SK-N-SH treated with all-trans-retinoic acid at 6 μM for 48 hours (cell line): ENCODE measurements at regions not wholly inside any gene's neighbourhood (a gene's known extent, or its start where the extent isn't known, plus 50 kb on each side); places are given as distances from the start of the nearest gene placed in this dataset.

ENCODE experiments used
- ATAC-seq: fragments of 200-7000 bp; cut with Tn5 transposase; 3 replicates; pipeline ENCODE4 v1.9.1; 2020; ENCODE audit warnings: mild to moderate bottlenecking, moderate library complexity
- ARNTL ChIP-seq: fragments of 450-650 bp; formaldehyde crosslinking; IDR thresholded peaks from 2 replicates; pipeline ENCODE4 v1.5.0; 2020; ENCODE audit warnings: low read depth, mild to moderate bottlenecking, moderate library complexity, borderline replicate concordance
- BACH2 ChIP-seq: fragments of 250-450 bp; sonication (Bioruptor Pico); IDR thresholded peaks from 2 replicates; pipeline ENCODE4 v1.9.0; 2021; ENCODE audit warnings: mild to moderate bottlenecking, borderline replicate concordance
- CREB5 ChIP-seq: fragments of 250-450 bp; sonication (Bioruptor Pico); IDR thresholded peaks from 2 replicates; pipeline ENCODE4 v1.5.1; 2020; ENCODE audit warnings: low read depth, mild to moderate bottlenecking, moderate library complexity
- CSDC2 ChIP-seq: fragments of 250-450 bp; sonication (Bioruptor Pico); IDR thresholded peaks from 2 replicates; pipeline ENCODE4 v1.5.0; 2020; ENCODE audit warnings: mild to moderate bottlenecking, moderate library complexity
- CSRNP3 ChIP-seq: fragments of 250-450 bp; sonication (Bioruptor Pico); IDR thresholded peaks from 2 replicates; pipeline ENCODE4 v1.5.1; 2021; ENCODE audit warnings: mild to moderate bottlenecking, moderate library complexity
- ESRRG ChIP-seq: fragments of 250-450 bp; sonication (Bioruptor Pico); IDR thresholded peaks from 2 replicates; pipeline ENCODE4 v1.6.1; 2021; ENCODE audit warnings: mild to moderate bottlenecking
- GLIS3 ChIP-seq: fragments of 250-450 bp; sonication (Bioruptor Pico); IDR thresholded peaks from 2 replicates; pipeline ENCODE4 v1.5.0; 2020; ENCODE audit warnings: mild to moderate bottlenecking, moderate library complexity
- ISL1 ChIP-seq: fragments of 250-450 bp; sonication (Bioruptor Pico); IDR thresholded peaks from 2 replicates; pipeline ENCODE4 v2.1.2; 2022; ENCODE audit warnings: mild to moderate bottlenecking, moderate library complexity
- OSR1 ChIP-seq: fragments of 250-450 bp; sonication (Bioruptor Pico); IDR thresholded peaks from 2 replicates; pipeline ENCODE4 v1.8.0; 2022; ENCODE audit warnings: moderate library complexity, mild to moderate bottlenecking, inconsistent platforms
- PATZ1 ChIP-seq: fragments of 250-450 bp; sonication (Bioruptor Pico); IDR thresholded peaks from 2 replicates; pipeline ENCODE4 v1.8.0; 2020; ENCODE audit warnings: mild to moderate bottlenecking, moderate library complexity, borderline replicate concordance
- POU6F1 ChIP-seq: fragments of 250-450 bp; sonication (Bioruptor Pico); IDR thresholded peaks from 2 replicates; pipeline ENCODE4 v1.8.0; 2021; ENCODE audit warnings: low read depth, mild to moderate bottlenecking, moderate library complexity, borderline replicate concordance
- PPARA ChIP-seq: fragments of 250-450 bp; sonication (Bioruptor Pico); IDR thresholded peaks from 2 replicates; pipeline ENCODE4 v1.5.0; 2020; ENCODE audit warnings: mild to moderate bottlenecking, borderline replicate concordance
- RARB ChIP-seq: fragments of 250-450 bp; sonication (Bioruptor Pico); IDR thresholded peaks from 2 replicates; pipeline ENCODE4 v1.8.0; 2021; ENCODE audit warnings: mild to moderate bottlenecking, moderate library complexity
- TCF4 ChIP-seq: fragments of 250-450 bp; sonication (Bioruptor Pico); IDR thresholded peaks from 2 replicates; pipeline ENCODE4 v1.8.0; 2021; ENCODE audit warnings: mild to moderate bottlenecking, moderate library complexity, borderline replicate concordance
- TOX ChIP-seq: fragments of 250-450 bp; sonication (Bioruptor Pico); IDR thresholded peaks from 2 replicates; pipeline ENCODE4 v1.8.0; 2021; ENCODE audit warnings: mild to moderate bottlenecking, moderate library complexity, borderline replicate concordance
- TSHZ2 ChIP-seq: fragments of 250-450 bp; sonication (Bioruptor Pico); IDR thresholded peaks from 2 replicates; pipeline ENCODE4 v1.5.0; 2020; ENCODE audit warnings: mild to moderate bottlenecking, moderate library complexity
- ZFP3 ChIP-seq: fragments of 250-450 bp; sonication (Bioruptor Pico); IDR thresholded peaks from 2 replicates; pipeline ENCODE4 v1.5.0; 2020; ENCODE audit warnings: mild to moderate bottlenecking, moderate library complexity
- ZFP30 ChIP-seq: fragments of 450-650 bp; formaldehyde crosslinking; IDR thresholded peaks from 2 replicates; pipeline ENCODE4 v1.5.0; 2022; ENCODE audit warnings: mild to moderate bottlenecking, moderate library complexity
- ZNF565 ChIP-seq: fragments of 450-650 bp; formaldehyde crosslinking; conservative IDR thresholded peaks from 2 replicates; pipeline ENCODE4 v1.5.0; 2020; ENCODE audit warnings: low read depth, mild to moderate bottlenecking, moderate library complexity
- ZNF8 ChIP-seq: fragments of 450-650 bp; formaldehyde crosslinking; IDR thresholded peaks from 2 replicates; pipeline ENCODE4 v1.5.0; 2020; ENCODE audit warnings: mild to moderate bottlenecking, moderate library complexity

GRCh38 chr11:69375316-69376154 is 81.6 kb downstream of the MYEOV start:
- no peak for ATAC-seq
- TF ChIP-seq POU6F1 (no peak), CREB5 (CRISPR knock-in tag) (no peak), PATZ1 (CRISPR knock-in tag) (no peak), TSHZ2 (CRISPR knock-in tag) (no peak), ISL1 (no peak), ZNF8 (CRISPR knock-in tag) (no peak), ESRRG (no peak), ZFP30 (CRISPR knock-in tag) (no peak), GLIS3 (CRISPR knock-in tag) (no peak), BACH2 (no peak), ZNF565 (CRISPR knock-in tag) (no peak), CSDC2 (CRISPR knock-in tag) (no peak), ARNTL (CRISPR knock-in tag) (no peak), ZFP3 (CRISPR knock-in tag) (no peak), RARB (CRISPR knock-in tag) (no peak), TCF4 (CRISPR knock-in tag) (no peak), PPARA (CRISPR knock-in tag) (no peak), CSRNP3 (CRISPR knock-in tag) (no peak), TOX (CRISPR knock-in tag) (no peak), OSR1 (CRISPR knock-in tag) (no peak)

- ATAC-seq, result no peak
- TF ChIP-seq TOX (CRISPR knock-in tag) (no peak), RARB (CRISPR knock-in tag) (no peak), TCF4 (CRISPR knock-in tag) (no peak), PATZ1 (CRISPR knock-in tag) (no peak), POU6F1 (no peak), TSHZ2 (CRISPR knock-in tag) (no peak), ISL1 (no peak)
Measured at GRCh38 chr11:69376155-69377028, 82.4 kb downstream of the MYEOV start.
